ENCODE measurements at regions not wholly inside any gene's neighbourhood (a gene's known extent, or its start where the extent isn't known, plus 50 kb on each side); places are given as distances from the start of the nearest gene placed in this dataset.

DNA sequence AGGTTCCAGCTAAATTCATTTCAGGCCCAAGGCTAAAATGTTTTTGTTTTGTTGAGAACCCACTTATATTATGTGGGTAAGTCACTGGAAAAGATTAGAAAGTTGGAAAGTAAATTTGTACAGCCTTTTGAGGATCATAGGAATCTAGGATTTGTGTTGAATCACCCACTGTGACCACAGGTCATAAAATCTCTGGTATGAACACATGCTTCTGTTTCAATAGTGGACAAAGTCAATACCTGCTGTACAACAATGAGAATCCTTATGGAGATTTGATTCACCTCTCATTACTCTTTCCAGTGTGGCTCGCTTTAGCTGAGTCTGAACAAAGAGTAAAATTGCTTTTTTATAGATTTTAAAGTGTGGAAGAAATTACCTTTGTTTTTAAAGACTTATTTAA lies 369.5 kb downstream of the TMEM167A start:
- H3K4me3 ChIP-seq (ENCODE audit: low read length, poor library complexity, severe bottlenecking), result no peak overlapping the region
- H3K9me2 ChIP-seq (replicated peaks; ENCODE audit: low read depth, low read length), result no peaks in the 10 kb centered on the region
- H3K79me2 ChIP-seq (ENCODE audit: insufficient read depth, low read length), result no peaks in the 10 kb centered on the region
- TF ChIP-seq EZH2phosphoT487 (IDR thresholded peaks at IDR 0.05; ENCODE audit: borderline replicate concordance), result no peak
- TF ChIP-seq, protein P1, sequence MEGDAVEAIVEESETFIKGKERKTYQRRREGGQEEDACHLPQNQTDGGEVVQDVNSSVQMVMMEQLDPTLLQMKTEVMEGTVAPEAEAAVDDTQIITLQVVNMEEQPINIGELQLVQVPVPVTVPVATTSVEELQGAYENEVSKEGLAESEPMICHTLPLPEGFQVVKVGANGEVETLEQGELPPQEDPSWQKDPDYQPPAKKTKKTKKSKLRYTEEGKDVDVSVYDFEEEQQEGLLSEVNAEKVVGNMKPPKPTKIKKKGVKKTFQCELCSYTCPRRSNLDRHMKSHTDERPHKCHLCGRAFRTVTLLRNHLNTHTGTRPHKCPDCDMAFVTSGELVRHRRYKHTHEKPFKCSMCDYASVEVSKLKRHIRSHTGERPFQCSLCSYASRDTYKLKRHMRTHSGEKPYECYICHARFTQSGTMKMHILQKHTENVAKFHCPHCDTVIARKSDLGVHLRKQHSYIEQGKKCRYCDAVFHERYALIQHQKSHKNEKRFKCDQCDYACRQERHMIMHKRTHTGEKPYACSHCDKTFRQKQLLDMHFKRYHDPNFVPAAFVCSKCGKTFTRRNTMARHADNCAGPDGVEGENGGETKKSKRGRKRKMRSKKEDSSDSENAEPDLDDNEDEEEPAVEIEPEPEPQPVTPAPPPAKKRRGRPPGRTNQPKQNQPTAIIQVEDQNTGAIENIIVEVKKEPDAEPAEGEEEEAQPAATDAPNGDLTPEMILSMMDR (conservative IDR thresholded peaks at IDR 0.05; ENCODE audit: low read length), result no peak
- H3F3A ChIP-seq (ENCODE audit: low read depth), result no peaks in the 10 kb centered on the region
- no peak overlapping the region for H2AFZ ChIP-seq (ENCODE audit: low read length)
- no peaks in the 10 kb centered on the region for H3K9me3 ChIP-seq (ENCODE audit: insufficient read depth, low read depth, low read length)
- no peaks in the 10 kb centered on the region for H3K27me3 ChIP-seq (ENCODE audit: insufficient read depth, low read length, poor library complexity, severe bottlenecking)
- no peak overlapping the region for H3K4me2 ChIP-seq (ENCODE audit: low read depth, low read length, poor library complexity, severe bottlenecking)
- no peak overlapping the region for H3K9ac ChIP-seq (ENCODE audit: low read depth, low read length, poor library complexity, severe bottlenecking)
- no peaks in the 10 kb centered on the region for H3K36me3 ChIP-seq (ENCODE audit: insufficient read depth, low read length)
- no peaks in the 10 kb centered on the region for H4K20me1 ChIP-seq (ENCODE audit: insufficient read depth, low read length, poor library complexity, severe bottlenecking)
- H3K4me1 ChIP-seq (ENCODE audit: insufficient read depth, low read length, poor library complexity, severe bottlenecking), result no peaks in the 10 kb centered on the region

DNA sequence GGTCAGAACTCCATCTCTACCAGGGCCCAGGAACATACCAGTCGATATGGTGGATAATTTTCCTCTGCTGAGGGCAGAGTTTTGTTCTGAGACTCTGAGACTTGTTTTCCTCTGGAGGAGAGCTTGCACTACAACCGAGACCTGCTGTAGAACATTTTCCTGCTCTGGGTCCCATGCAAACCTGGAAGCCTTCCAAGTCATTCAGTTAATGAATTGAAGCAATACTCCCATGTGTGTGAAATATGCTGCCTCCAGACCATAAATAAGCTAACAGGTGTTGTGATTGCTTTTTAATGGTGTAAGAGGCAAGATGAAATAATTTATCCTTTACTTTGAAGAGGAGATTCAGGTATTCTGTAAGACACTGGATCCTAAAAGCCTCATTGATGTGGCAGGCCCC lies 372.8 kb downstream of the TMEM167A start:
- H3K4me2 ChIP-seq (ENCODE audit: low read depth, low read length, poor library complexity, severe bottlenecking), result no peak overlapping the region
- no peak overlapping the region for H2AFZ ChIP-seq (ENCODE audit: low read length)
- H3K9me3 ChIP-seq (ENCODE audit: insufficient read depth, low read depth, low read length), result no peaks in the 10 kb centered on the region
- H3F3A ChIP-seq (ENCODE audit: low read depth), result no peaks in the 10 kb centered on the region
- no peaks in the 10 kb centered on the region for H3K27me3 ChIP-seq (ENCODE audit: insufficient read depth, low read length, poor library complexity, severe bottlenecking)
- H3K9ac ChIP-seq (ENCODE audit: low read depth, low read length, poor library complexity, severe bottlenecking), result no peak overlapping the region
- H3K36me3 ChIP-seq (ENCODE audit: insufficient read depth, low read length), result no peaks in the 10 kb centered on the region
- TF ChIP-seq, protein P1 (conservative IDR thresholded peaks at IDR 0.05; ENCODE audit: low read length), result no peak
- TF ChIP-seq EZH2phosphoT487 (IDR thresholded peaks at IDR 0.05; ENCODE audit: borderline replicate concordance), result no peak
- H3K4me1 ChIP-seq (ENCODE audit: insufficient read depth, low read length, poor library complexity, severe bottlenecking), result no peaks in the 10 kb centered on the region
- no peaks in the 10 kb centered on the region for H4K20me1 ChIP-seq (ENCODE audit: insufficient read depth, low read length, poor library complexity, severe bottlenecking)
- H3K9me2 ChIP-seq (replicated peaks; ENCODE audit: low read depth, low read length), result no peaks in the 10 kb centered on the region
- no peak overlapping the region for H3K4me3 ChIP-seq (ENCODE audit: low read length, poor library complexity, severe bottlenecking)
- no peaks in the 10 kb centered on the region for H3K79me2 ChIP-seq (ENCODE audit: insufficient read depth, low read length)

DNA sequence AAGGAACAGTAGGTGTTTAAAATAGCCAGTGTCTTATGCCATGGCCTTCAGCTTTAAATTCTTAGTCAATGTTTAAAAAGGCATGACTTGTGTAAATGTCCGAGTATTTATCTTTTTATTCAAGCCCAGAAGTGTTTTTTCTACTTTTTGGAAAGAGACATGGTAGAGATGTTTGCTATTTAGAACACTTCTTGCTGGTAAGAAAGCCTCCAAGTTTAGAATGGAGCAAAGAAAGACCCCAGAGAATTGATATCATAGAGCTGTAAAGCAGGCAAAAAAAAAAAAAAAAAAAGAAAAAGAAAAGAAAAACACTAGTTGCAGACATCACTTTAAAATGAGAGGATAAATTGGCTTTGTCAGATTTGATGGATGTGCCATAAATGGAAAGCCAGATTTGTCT lies 375.1 kb downstream of the TMEM167A start:
- no peak overlapping the region for H2AFZ ChIP-seq (ENCODE audit: low read length)
- H3K79me2 ChIP-seq (ENCODE audit: insufficient read depth, low read length), result no peaks in the 10 kb centered on the region
- H3K4me2 ChIP-seq (ENCODE audit: low read depth, low read length, poor library complexity, severe bottlenecking), result no peak overlapping the region
- no peak overlapping the region for H3K9ac ChIP-seq (ENCODE audit: low read depth, low read length, poor library complexity, severe bottlenecking)
- no peaks in the 10 kb centered on the region for H3K27me3 ChIP-seq (ENCODE audit: insufficient read depth, low read length, poor library complexity, severe bottlenecking)
- no peaks in the 10 kb centered on the region for H4K20me1 ChIP-seq (ENCODE audit: insufficient read depth, low read length, poor library complexity, severe bottlenecking)
- no peaks in the 10 kb centered on the region for H3F3A ChIP-seq (ENCODE audit: low read depth)
- H3K4me3 ChIP-seq (ENCODE audit: low read length, poor library complexity, severe bottlenecking), result no peak overlapping the region
- no peaks in the 10 kb centered on the region for H3K9me3 ChIP-seq (ENCODE audit: insufficient read depth, low read depth, low read length)
- H3K4me1 ChIP-seq (ENCODE audit: insufficient read depth, low read length, poor library complexity, severe bottlenecking), result no peaks in the 10 kb centered on the region
- TF ChIP-seq EZH2phosphoT487 (IDR thresholded peaks at IDR 0.05; ENCODE audit: borderline replicate concordance), result no peak
- TF ChIP-seq, protein P1 (conservative IDR thresholded peaks at IDR 0.05; ENCODE audit: low read length), result no peak
- H3K36me3 ChIP-seq (ENCODE audit: insufficient read depth, low read length), result no peaks in the 10 kb centered on the region
- no peaks in the 10 kb centered on the region for H3K9me2 ChIP-seq (replicated peaks; ENCODE audit: low read depth, low read length)

Measured in Loucy (cell line).